ENCODE measurements at regions not wholly inside any gene's neighbourhood (a gene's known extent, or its start where the extent isn't known, plus 50 kb on each side); places are given as distances from the start of the nearest gene placed in this dataset.

- Histone ChIP-seq H3K27ac (ENCODE audit: extremely low read length, insufficient read depth, low read length) (no peak overlapping the region), H3K9me3 (ENCODE audit: low read length) (no peaks in the 10 kb centered on the region), H3K79me2 (ENCODE audit: insufficient read depth, low read length) (peaks cover 32% of the 10 kb centered on the region), H3K4me3 (replicated peaks in 1 of 3; ENCODE audit: insufficient read depth in 1 of 3, low read depth in 2 of 3, low read length in 3 of 3) (no peak overlapping the region), H3K4me2 (ENCODE audit: low read depth, low read length) (no peak overlapping the region), H3K36me3 (replicated peaks in 1 of 2; ENCODE audit: control insufficient read depth in 1 of 2, insufficient read depth in 2 of 2, low read length in 2 of 2) (0 out of 5 replicates have a peak, but pooled peaks cover 0 to 1% of the 10 kb centered on the region in 2 experiments), H3K9ac (ENCODE audit: insufficient read depth, low read depth, low read length) (no peak overlapping the region), H3K4me1 (ENCODE audit: insufficient read depth, low read length) (peaks cover 35% of the 10 kb centered on the region), H4K20me1 (ENCODE audit: insufficient read depth, low read length) (no peaks in the 10 kb centered on the region), H2AFZ (ENCODE audit: low read length) (no peak overlapping the region), H3K27me3 (ENCODE audit: control insufficient read depth in 1 of 2, insufficient read depth in 2 of 2, low read length in 2 of 2) (no peaks in the 10 kb centered on the region)
- ChIA-PET CTCF (ENCODE audit: low intra/inter-chr PET ratio, low total read pairs) (interaction anchor here (0.7 kb wide), 1 partner anchor 584 kb away, joined by 3 read pairs; no protein-coding TSS in a partner anchor), POLR2A (no interaction called here)
- WGBS (ENCODE audit: low lambda C conversion rate) = 100% methylated on average over 1 of the region's 1 CpG
- FAIRE-seq (peak; percentile 4), ATAC-seq (peak; percentile 37; the same call in 2 of the 3 replicates), DNase-seq (ENCODE audit: low spot score) (peak; percentile 28)
- intact Hi-C loops (cut with micrococcal nuclease; ENCODE audit: unreplicated experiment) (loop anchor here (1.0 kb wide), 2 partner anchors 258 to 767 kb away; no protein-coding TSS in a partner anchor), in situ Hi-C loops (cut with HindIII; ENCODE audit: extremely low pct_ligation_motif_present, low pct_unique_long_range_greater_than_20kb) (loop anchor here (25.0 kb wide), 1 partner anchor 550 kb away; no protein-coding TSS in a partner anchor)
- BruUV-seq (replicated peaks) = no TSS peak
- TF ChIP-seq MED1 (CRISPR knock-in tag; IDR thresholded peaks at IDR 0.05) (no peak), POGK (CRISPR knock-in tag; conservative IDR thresholded peaks at IDR 0.05) (no peak), ZNF275 (CRISPR knock-in tag; IDR thresholded peaks at IDR 0.05; ENCODE audit: borderline replicate concordance) (no peak), STAG1 (CRISPR knock-in tag; IDR thresholded peaks at IDR 0.05) (peak; percentile 80), ZNF878 (CRISPR knock-in tag; IDR thresholded peaks at IDR 0.05) (no peak), SMC3 (IDR thresholded peaks at IDR 0.05; ENCODE audit: low read length) (peak; percentile 39), ZBTB20 (CRISPR knock-in tag; IDR thresholded peaks at IDR 0.05; ENCODE audit: borderline replicate concordance, low read depth) (no peak), POLR2AphosphoS5 (IDR thresholded peaks at IDR 0.05; ENCODE audit: low read depth, low read length) (no peak), ETV6 (CRISPR knock-in tag; conservative IDR thresholded peaks at IDR 0.05) (no peak), ZBTB44 (CRISPR knock-in tag; IDR thresholded peaks at IDR 0.05) (no peak), SRSF1 (optimal IDR thresholded peaks at IDR 0.05; ENCODE audit: low read depth, low read length) (no peak), FOXO1 (CRISPR knock-in tag; IDR thresholded peaks at IDR 0.05) (no peak)
- TF ChIP-seq, protein P1, sequence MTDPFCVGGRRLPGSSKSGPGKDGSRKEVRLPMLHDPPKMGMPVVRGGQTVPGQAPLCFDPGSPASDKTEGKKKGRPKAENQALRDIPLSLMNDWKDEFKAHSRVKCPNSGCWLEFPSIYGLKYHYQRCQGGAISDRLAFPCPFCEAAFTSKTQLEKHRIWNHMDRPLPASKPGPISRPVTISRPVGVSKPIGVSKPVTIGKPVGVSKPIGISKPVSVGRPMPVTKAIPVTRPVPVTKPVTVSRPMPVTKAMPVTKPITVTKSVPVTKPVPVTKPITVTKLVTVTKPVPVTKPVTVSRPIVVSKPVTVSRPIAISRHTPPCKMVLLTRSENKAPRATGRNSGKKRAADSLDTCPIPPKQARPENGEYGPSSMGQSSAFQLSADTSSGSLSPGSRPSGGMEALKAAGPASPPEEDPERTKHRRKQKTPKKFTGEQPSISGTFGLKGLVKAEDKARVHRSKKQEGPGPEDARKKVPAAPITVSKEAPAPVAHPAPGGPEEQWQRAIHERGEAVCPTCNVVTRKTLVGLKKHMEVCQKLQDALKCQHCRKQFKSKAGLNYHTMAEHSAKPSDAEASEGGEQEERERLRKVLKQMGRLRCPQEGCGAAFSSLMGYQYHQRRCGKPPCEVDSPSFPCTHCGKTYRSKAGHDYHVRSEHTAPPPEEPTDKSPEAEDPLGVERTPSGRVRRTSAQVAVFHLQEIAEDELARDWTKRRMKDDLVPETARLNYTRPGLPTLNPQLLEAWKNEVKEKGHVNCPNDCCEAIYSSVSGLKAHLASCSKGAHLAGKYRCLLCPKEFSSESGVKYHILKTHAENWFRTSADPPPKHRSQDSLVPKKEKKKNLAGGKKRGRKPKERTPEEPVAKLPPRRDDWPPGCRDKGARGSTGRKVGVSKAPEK (CRISPR knock-in tag; IDR thresholded peaks at IDR 0.05; ENCODE audit: borderline replicate concordance) = no peak
- TF ChIP-seq, protein P2, sequence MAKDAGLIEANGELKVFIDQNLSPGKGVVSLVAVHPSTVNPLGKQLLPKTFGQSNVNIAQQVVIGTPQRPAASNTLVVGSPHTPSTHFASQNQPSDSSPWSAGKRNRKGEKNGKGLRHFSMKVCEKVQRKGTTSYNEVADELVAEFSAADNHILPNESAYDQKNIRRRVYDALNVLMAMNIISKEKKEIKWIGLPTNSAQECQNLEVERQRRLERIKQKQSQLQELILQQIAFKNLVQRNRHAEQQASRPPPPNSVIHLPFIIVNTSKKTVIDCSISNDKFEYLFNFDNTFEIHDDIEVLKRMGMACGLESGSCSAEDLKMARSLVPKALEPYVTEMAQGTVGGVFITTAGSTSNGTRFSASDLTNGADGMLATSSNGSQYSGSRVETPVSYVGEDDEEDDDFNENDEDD (CRISPR knock-in tag; IDR thresholded peaks at IDR 0.05; ENCODE audit: borderline replicate concordance) = no peak
- TF ChIP-seq, protein P3, sequence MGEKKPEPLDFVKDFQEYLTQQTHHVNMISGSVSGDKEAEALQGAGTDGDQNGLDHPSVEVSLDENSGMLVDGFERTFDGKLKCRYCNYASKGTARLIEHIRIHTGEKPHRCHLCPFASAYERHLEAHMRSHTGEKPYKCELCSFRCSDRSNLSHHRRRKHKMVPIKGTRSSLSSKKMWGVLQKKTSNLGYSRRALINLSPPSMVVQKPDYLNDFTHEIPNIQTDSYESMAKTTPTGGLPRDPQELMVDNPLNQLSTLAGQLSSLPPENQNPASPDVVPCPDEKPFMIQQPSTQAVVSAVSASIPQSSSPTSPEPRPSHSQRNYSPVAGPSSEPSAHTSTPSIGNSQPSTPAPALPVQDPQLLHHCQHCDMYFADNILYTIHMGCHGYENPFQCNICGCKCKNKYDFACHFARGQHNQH (CRISPR knock-in tag; IDR thresholded peaks at IDR 0.05) = no peak
Measured at GRCh38 chr12:24012528-24012927, 63.1 kb upstream of the SOX5 start.

All from HepG2 (cell line).